ENCODE measurements at regions not wholly inside any gene's neighbourhood (a gene's known extent, or its start where the extent isn't known, plus 50 kb on each side); places are given as distances from the start of the nearest gene placed in this dataset.

DNA sequence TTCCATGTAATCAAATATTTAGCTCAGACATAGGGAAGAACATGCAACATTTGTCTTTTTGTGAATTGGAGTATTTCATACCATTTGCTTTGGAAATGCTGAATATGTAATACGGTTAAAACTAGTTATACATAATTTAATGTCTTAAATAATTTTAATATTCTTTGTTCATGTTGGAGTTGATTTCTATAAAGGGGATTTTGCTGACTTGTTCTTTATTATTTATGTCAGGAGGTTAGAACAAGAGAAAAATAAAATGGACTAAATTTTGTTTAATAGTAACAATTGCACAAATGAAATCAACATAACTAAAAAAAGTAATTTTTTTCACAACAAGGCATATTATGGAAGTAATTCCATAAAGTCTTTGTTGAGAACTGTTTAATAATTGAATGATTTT, 170.0 kb upstream of the CDH18 start:
- no peak overlapping the region for H3K4me3 ChIP-seq (ENCODE audit: low read depth, low read length)
- DNase-seq (ENCODE audit: low read depth): no peak
- TF ChIP-seq, protein P1, sequence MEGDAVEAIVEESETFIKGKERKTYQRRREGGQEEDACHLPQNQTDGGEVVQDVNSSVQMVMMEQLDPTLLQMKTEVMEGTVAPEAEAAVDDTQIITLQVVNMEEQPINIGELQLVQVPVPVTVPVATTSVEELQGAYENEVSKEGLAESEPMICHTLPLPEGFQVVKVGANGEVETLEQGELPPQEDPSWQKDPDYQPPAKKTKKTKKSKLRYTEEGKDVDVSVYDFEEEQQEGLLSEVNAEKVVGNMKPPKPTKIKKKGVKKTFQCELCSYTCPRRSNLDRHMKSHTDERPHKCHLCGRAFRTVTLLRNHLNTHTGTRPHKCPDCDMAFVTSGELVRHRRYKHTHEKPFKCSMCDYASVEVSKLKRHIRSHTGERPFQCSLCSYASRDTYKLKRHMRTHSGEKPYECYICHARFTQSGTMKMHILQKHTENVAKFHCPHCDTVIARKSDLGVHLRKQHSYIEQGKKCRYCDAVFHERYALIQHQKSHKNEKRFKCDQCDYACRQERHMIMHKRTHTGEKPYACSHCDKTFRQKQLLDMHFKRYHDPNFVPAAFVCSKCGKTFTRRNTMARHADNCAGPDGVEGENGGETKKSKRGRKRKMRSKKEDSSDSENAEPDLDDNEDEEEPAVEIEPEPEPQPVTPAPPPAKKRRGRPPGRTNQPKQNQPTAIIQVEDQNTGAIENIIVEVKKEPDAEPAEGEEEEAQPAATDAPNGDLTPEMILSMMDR (IDR thresholded peaks at IDR 0.05; ENCODE audit: insufficient read depth, low read length): no peak

DNA sequence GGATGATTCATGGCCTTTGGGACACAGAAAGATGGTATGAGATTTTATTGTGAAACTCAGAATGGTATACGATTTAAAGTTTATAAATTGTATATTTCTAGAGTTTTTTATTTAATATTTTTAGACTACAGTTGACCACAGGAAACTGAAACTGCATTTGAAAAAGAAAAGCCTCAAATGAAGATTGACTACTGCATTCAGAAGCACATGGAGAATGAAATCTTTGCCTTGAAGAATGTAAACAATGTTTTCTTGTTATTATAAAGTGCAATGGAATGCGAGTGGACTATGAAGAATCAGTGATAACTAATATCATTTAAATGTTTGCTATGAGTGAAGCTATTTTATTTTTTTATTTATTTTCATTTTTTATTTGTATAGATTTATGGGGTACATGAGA, 169.1 kb upstream of the CDH18 start:
- TF ChIP-seq, protein P1 (IDR thresholded peaks at IDR 0.05; ENCODE audit: insufficient read depth, low read length): no peak
- no peak overlapping the region for H3K4me3 ChIP-seq (ENCODE audit: low read depth, low read length)
- DNase-seq (ENCODE audit: low read depth): no peak

DNA sequence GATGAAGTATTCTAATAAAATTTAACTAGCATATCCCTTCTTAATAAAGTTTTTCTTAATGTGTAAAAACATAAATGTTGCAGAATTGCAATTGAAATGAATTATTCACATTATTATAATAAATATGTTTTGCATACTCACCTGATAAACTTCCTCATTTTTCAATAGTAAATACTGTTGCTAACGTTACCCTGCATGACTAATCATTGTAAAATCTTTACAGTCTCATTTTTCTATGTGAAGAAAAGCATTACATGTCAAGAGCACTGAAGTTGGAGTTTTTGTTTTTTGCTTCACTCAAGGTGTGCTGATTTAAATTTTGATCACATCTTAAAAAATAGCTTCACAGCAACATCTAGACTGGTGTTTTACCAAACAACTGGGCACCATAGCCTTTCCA, 157.2 kb upstream of the CDH18 start:
- TF ChIP-seq, protein P1 (IDR thresholded peaks at IDR 0.05; ENCODE audit: insufficient read depth, low read length): no peak
- no peak overlapping the region for H3K4me3 ChIP-seq (ENCODE audit: low read depth, low read length)
- no peak for DNase-seq (ENCODE audit: low read depth)

DNA sequence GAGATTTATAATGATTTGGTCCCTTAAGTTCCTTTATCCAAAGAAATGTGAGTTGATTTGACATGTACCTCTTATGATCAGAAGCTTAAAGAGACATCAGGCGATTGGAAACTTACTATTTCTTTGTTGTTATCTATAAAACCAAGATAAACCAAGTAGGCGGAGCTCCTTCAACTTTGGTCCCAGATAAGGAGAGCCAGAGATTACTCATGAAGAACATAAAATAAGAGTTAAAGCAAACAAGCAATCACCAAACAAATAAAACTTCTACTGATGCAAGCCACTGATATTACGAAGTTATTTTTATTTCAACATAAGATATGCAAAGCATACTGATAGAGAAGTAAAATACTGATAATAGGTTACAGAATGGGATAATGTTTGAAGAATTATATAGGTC, 141.5 kb upstream of the CDH18 start:
- no peak overlapping the region for H3K4me3 ChIP-seq (ENCODE audit: low read depth, low read length)
- no peak for DNase-seq (ENCODE audit: low read depth)
- TF ChIP-seq, protein P1 (IDR thresholded peaks at IDR 0.05; ENCODE audit: insufficient read depth, low read length): no peak

DNA sequence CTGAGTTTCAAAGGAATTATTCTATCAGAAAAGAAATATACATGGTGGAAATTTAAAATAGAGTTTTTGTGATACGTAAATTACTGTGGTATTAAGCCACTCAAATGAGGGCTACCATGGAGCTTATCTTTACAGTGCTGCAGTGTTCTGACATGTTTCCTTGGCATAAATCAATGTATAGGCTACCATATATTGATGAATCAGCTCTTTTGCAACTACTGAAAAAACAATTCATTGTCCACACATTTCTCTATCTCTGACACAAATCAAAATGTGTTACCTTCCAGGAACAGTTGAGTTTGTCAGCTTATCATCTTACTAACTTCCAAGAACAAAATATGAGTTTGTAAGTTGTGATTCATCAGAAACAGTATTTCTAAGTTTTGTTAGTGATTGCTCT, 140.3 kb upstream of the CDH18 start:
- TF ChIP-seq, protein P1 (IDR thresholded peaks at IDR 0.05; ENCODE audit: insufficient read depth, low read length): no peak
- no peak for DNase-seq (ENCODE audit: low read depth)
- H3K4me3 ChIP-seq (ENCODE audit: low read depth, low read length): no peak overlapping the region

DNA sequence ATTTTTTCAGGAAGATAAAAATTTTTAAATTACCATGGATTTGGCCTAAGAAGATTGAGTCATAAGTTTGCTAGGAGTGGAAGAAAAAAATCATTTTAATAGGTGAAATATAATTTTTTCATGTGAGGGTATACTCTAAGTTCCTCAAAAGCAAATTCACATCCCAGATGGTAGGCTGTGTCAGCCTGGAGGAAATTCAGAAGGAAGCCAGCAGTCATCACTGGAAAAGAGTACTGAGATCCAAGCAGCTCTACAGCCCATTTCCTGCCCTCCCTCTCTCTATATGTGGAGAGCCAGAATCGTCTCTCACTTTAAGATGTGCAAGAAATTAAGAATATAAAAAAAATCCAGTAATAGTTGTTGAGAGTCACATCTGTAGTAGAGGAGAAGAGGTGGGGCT, 126.5 kb upstream of the CDH18 start:
- TF ChIP-seq, protein P1 (IDR thresholded peaks at IDR 0.05; ENCODE audit: insufficient read depth, low read length): no peak
- H3K4me3 ChIP-seq (ENCODE audit: low read depth, low read length): no peak overlapping the region
- DNase-seq (ENCODE audit: low read depth): no peak

DNA sequence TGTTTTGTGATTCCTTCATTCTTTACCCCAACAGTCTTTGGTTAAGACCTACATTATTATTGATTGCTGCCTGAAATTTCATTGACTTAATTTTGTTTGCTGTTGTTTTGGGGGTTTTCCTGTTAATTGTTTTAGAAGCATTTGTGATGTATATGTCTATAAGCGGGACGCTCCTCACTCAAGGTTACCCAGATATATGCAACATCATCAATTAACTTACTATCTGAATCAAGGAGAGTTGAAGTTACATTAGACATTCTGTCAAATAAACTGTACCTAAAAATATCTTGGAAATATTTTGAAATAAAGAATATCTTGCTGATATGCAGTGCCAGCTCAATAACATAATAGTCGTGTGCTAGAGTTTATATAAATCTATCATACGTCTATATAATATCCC, 125.9 kb upstream of the CDH18 start:
- H3K4me3 ChIP-seq (ENCODE audit: low read depth, low read length): no peak overlapping the region
- no peak for DNase-seq (ENCODE audit: low read depth)
- TF ChIP-seq, protein P1 (IDR thresholded peaks at IDR 0.05; ENCODE audit: insufficient read depth, low read length): no peak
